ENCODE measurements at regions not wholly inside any gene's neighbourhood (a gene's known extent, or its start where the extent isn't known, plus 50 kb on each side); places are given as distances from the start of the nearest gene placed in this dataset.

- no peak for DNase-seq
- H3K9me3 ChIP-seq (replicated peaks): no peaks in the 10 kb centered on the region
- no peak overlapping the region for H3K4me3 ChIP-seq
- H3K27me3 ChIP-seq (ENCODE audit: low read depth): no peaks in the 10 kb centered on the region
- TF ChIP-seq CTCF (IDR thresholded peaks at IDR 0.05; ENCODE audit: borderline replicate concordance): no peak
- intact Hi-C loops (cut with micrococcal nuclease): no loop called here
- peaks cover 7% of the 10 kb centered on the region for H3K4me1 ChIP-seq
- H3K27ac ChIP-seq (replicated peaks): no peak overlapping the region
- no peaks in the 10 kb centered on the region for H3K36me3 ChIP-seq
Measured at GRCh38 chr6:14305131-14305530, 187.6 kb downstream of the CD83 start.

- TF ChIP-seq CTCF (IDR thresholded peaks at IDR 0.05; ENCODE audit: borderline replicate concordance): no peak
- no peak overlapping the region for H3K27ac ChIP-seq (replicated peaks)
- peaks cover 7% of the 10 kb centered on the region for H3K4me1 ChIP-seq
- H3K9me3 ChIP-seq (replicated peaks): no peaks in the 10 kb centered on the region
- H3K27me3 ChIP-seq (ENCODE audit: low read depth): no peaks in the 10 kb centered on the region
- H3K4me3 ChIP-seq: no peak overlapping the region
- intact Hi-C loops (cut with micrococcal nuclease): no loop called here
- no peaks in the 10 kb centered on the region for H3K36me3 ChIP-seq
- no peak for DNase-seq
Measured at GRCh38 chr6:14305624-14306023, 188.1 kb downstream of the CD83 start.

- H3K4me3 ChIP-seq: no peak overlapping the region
- intact Hi-C loops (cut with micrococcal nuclease): no loop called here
- no peak overlapping the region for H3K27ac ChIP-seq (replicated peaks)
- DNase-seq: no peak
- H3K9me3 ChIP-seq (replicated peaks): no peaks in the 10 kb centered on the region
- no peak for TF ChIP-seq CTCF (IDR thresholded peaks at IDR 0.05; ENCODE audit: borderline replicate concordance)
- no peaks in the 10 kb centered on the region for H3K36me3 ChIP-seq
- H3K27me3 ChIP-seq (ENCODE audit: low read depth): no peaks in the 10 kb centered on the region
- peaks cover 7% of the 10 kb centered on the region for H3K4me1 ChIP-seq
Measured at GRCh38 chr6:14306151-14306906, 188.8 kb downstream of the CD83 start.

- no peak for TF ChIP-seq CTCF (IDR thresholded peaks at IDR 0.05; ENCODE audit: borderline replicate concordance)
Measured at GRCh38 chr6:14309516-14309915, 191.9 kb downstream of the CD83 start.

GRCh38 chr6:14309951-14310445 is 192.4 kb downstream of the CD83 start:
- intact Hi-C loops (cut with micrococcal nuclease): no loop called here
- DNase-seq: no peak
- no peaks in the 10 kb centered on the region for H3K36me3 ChIP-seq
- H3K27ac ChIP-seq (replicated peaks): no peak overlapping the region
- no peaks in the 10 kb centered on the region for H3K27me3 ChIP-seq (ENCODE audit: low read depth)
- no peak overlapping the region for H3K4me3 ChIP-seq
- no peaks in the 10 kb centered on the region for H3K9me3 ChIP-seq (replicated peaks)
- TF ChIP-seq CTCF (IDR thresholded peaks at IDR 0.05; ENCODE audit: borderline replicate concordance): no peak
- peaks cover 7% of the 10 kb centered on the region for H3K4me1 ChIP-seq

More at GRCh38 chr6:14309516-14309915, 191.9 kb downstream of the CD83 start:
- H3K27ac ChIP-seq (replicated peaks): no peak overlapping the region
- H3K36me3 ChIP-seq: no peaks in the 10 kb centered on the region
- H3K9me3 ChIP-seq (replicated peaks): no peaks in the 10 kb centered on the region
- peaks cover 7% of the 10 kb centered on the region for H3K4me1 ChIP-seq
- no peaks in the 10 kb centered on the region for H3K27me3 ChIP-seq (ENCODE audit: low read depth)
- no peak for DNase-seq
- H3K4me3 ChIP-seq: no peak overlapping the region
- intact Hi-C loops (cut with micrococcal nuclease): no loop called here
